Choroid plexus epithelial cell (primary cell): ENCODE measurements at regions not wholly inside any gene's neighbourhood (a gene's known extent, or its start where the extent isn't known, plus 50 kb on each side); places are given as distances from the start of the nearest gene placed in this dataset.
A peak's percentile ranks its signal among the peaks of the same experiment; 100 is the strongest.

Source experiments
- DNase-seq: peaks from one replicate; pipeline ENCODE4 v3.0.0-alpha.2; 2010; ENCODE audit warnings: low read depth
- H3K4me3 ChIP-seq: 2 replicates; pipeline ENCODE4 v1.5.1; 2011; ENCODE audit warnings: low read depth, mild to moderate bottlenecking, control low read depth, low read length, moderate library complexity
- CTCF ChIP-seq: conservative IDR thresholded peaks from 2 replicates; pipeline ENCODE4 v1.5.1; 2011; ENCODE audit warnings: low read depth, mild to moderate bottlenecking, control low read depth, inconsistent platforms, low read length, moderate library complexity

GRCh38 chr20:52889225-52889624, 82.9 kb upstream of the TSHZ2 start:
- TF ChIP-seq CTCF: no peak
- H3K4me3 ChIP-seq: no peak overlapping the region
- DNase-seq: peak; percentile 2

DNA sequence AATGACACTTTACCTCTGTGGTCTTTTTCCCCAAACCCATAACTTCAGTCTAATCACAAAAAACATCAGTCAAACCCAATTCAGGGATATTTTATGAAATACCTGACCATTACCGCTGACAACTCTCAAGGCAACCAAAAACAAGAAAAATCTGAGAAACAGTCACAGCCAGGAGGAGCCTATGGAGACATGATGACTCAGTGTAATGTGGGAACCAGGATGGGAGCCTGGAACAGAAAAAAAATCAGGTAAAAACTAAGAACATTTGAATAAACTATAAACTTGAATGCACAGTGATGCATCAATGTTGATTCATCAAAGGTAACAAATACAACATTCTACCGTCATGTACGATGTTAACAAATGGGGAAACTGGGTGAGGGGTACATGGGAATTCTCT, 84.1 kb upstream of the TSHZ2 start:
- DNase-seq: no peak
- TF ChIP-seq CTCF: no peak
- no peak overlapping the region for H3K4me3 ChIP-seq

DNA sequence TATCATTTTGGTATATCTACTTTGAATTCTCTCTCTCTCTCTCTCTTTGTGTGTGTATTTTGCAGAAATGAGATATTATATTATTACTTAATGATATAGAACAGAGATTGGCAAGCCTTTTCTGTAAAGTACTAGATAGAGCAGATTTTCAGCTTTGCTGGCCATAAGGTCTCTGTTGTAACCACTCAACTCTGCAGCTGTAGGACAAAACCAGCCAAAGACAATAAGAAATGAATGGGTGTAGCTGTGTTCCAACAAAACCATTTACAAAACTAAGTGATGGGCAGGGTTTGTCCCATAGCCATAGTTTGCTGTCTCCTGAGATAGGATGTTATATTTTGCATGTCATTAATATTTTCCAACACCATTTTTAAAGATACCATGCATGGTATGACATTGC, 91.2 kb upstream of the TSHZ2 start:
- TF ChIP-seq CTCF: no peak
- H3K4me3 ChIP-seq: no peak overlapping the region
- DNase-seq: no peak

GRCh38 chr20:52880259-52880658, 91.9 kb upstream of the TSHZ2 start:
- TF ChIP-seq CTCF: no peak
- no peak overlapping the region for H3K4me3 ChIP-seq
- DNase-seq: no peak

DNA sequence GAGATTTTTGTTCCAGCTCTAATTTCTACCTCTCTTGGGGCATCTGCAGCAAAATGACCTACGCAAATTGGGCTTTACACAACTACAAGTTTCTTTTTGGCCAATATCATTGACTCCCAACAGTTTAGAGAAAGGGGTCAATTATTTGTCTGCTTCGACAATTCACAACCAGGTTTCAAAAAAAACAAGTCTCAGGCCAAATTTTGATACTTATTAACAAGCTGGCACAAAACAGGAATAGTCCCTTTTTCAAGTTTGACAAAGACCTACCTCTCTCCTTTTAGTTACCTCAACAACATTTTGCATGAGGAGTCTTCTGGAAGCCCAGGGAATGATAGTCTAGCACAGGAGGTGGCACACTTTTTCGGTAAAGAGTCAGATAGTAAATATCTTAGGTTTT, 97.9 kb upstream of the TSHZ2 start:
- TF ChIP-seq CTCF: no peak
- no peak overlapping the region for H3K4me3 ChIP-seq
- no peak for DNase-seq

GRCh38 chr20:52869698-52870501, 102.3 kb upstream of the TSHZ2 start:
- no peak overlapping the region for H3K4me3 ChIP-seq
- DNase-seq: no peak
- TF ChIP-seq CTCF: no peak

DNA sequence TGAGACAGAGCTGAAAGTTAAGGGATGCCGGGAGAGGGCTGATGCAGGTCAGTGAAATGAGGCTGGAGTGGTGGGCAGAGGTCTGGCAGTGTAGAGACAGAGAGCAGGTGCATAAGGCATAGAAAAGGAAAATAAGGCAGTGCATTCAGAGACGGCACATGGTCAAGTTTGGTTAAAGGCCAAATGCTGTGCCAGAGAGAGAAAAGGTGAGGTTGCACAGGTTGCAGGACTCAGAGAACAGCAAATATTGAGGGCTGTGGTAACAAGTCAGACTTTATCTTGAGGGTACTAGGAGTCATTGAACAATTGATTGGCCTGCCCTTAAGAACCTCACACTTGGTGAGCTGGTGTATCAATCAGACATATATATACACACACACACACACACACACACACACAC, 102.9 kb upstream of the TSHZ2 start:
- no peak for DNase-seq
- H3K4me3 ChIP-seq: no peak overlapping the region
- TF ChIP-seq CTCF: no peak
